ENCODE measurements at regions not wholly inside any gene's neighbourhood (a gene's known extent, or its start where the extent isn't known, plus 50 kb on each side); places are given as distances from the start of the nearest gene placed in this dataset.

GRCh38 chr9:79362100-79363081 is 209.4 kb upstream of the TLE4 start:
- Histone ChIP-seq H3K27ac (ENCODE audit: low read depth, low read length, poor library complexity, severe bottlenecking) (no peak overlapping the region), H3K9me3 (ENCODE audit: low read depth, low read length, poor library complexity, severe bottlenecking) (no peaks in the 10 kb centered on the region), H3K27me3 (replicated peaks; ENCODE audit: insufficient read depth, low read depth, low read length, poor library complexity) (peaks cover 75% of the 10 kb centered on the region), H3K4me3 (ENCODE audit: low read depth, low read length, poor library complexity, severe bottlenecking) (no peak overlapping the region), H3K36me3 (ENCODE audit: insufficient read depth, low read length, poor library complexity, severe bottlenecking) (no peaks in the 10 kb centered on the region), H3K4me1 (ENCODE audit: insufficient read depth, low read length, poor library complexity, severe bottlenecking) (no peaks in the 10 kb centered on the region)
- intact Hi-C loops (cut with micrococcal nuclease; ENCODE audit: unreplicated experiment), result no loop called here
- POLR2A ChIA-PET (ENCODE audit: low non-redundant PET), result no interaction called here
- no TSS peak for BruUV-seq (replicated peaks)
- CTCF ChIA-PET, result no interaction called here
- DNase-seq (ENCODE audit: low spot score), result no peak
- TF ChIP-seq CTCF (conservative IDR thresholded peaks at IDR 0.05; ENCODE audit: low read depth, low read length) (no peak), EZH2 (IDR thresholded peaks at IDR 0.05; ENCODE audit: borderline replicate concordance, low read depth, low read length, poor library complexity, severe bottlenecking) (no peak)

- Histone ChIP-seq H3K27ac (ENCODE audit: low read depth, low read length, poor library complexity, severe bottlenecking) (no peak overlapping the region), H3K4me1 (ENCODE audit: insufficient read depth, low read length, poor library complexity, severe bottlenecking) (no peaks in the 10 kb centered on the region), H3K36me3 (ENCODE audit: insufficient read depth, low read length, poor library complexity, severe bottlenecking) (no peaks in the 10 kb centered on the region), H3K27me3 (replicated peaks; ENCODE audit: insufficient read depth, low read depth, low read length, poor library complexity) (peaks cover 12% of the 10 kb centered on the region), H3K4me3 (ENCODE audit: low read depth, low read length, poor library complexity, severe bottlenecking) (no peak overlapping the region), H3K9me3 (ENCODE audit: low read depth, low read length, poor library complexity, severe bottlenecking) (no peaks in the 10 kb centered on the region)
- POLR2A ChIA-PET (ENCODE audit: low non-redundant PET), result no interaction called here
- DNase-seq (ENCODE audit: low spot score), result no peak
- BruUV-seq (replicated peaks), result no TSS peak
- TF ChIP-seq CTCF (conservative IDR thresholded peaks at IDR 0.05; ENCODE audit: low read depth, low read length), result no peak
- TF ChIP-seq EZH2 (IDR thresholded peaks at IDR 0.05; ENCODE audit: borderline replicate concordance, low read depth, low read length, poor library complexity, severe bottlenecking), result no peak
- CTCF ChIA-PET, result no interaction called here
- intact Hi-C loops (cut with micrococcal nuclease; ENCODE audit: unreplicated experiment), result no loop called here
These were observed 202.1 kb upstream of the TLE4 start for GRCh38 chr9:79369676-79370075.

GRCh38 chr9:79371301-79371700 is 200.5 kb upstream of the TLE4 start:
- Histone ChIP-seq H3K4me3 (ENCODE audit: low read depth, low read length, poor library complexity, severe bottlenecking) (no peak overlapping the region), H3K27me3 (replicated peaks; ENCODE audit: insufficient read depth, low read depth, low read length, poor library complexity) (peaks cover 5% of the 10 kb centered on the region), H3K36me3 (ENCODE audit: insufficient read depth, low read length, poor library complexity, severe bottlenecking) (no peaks in the 10 kb centered on the region), H3K4me1 (ENCODE audit: insufficient read depth, low read length, poor library complexity, severe bottlenecking) (no peaks in the 10 kb centered on the region), H3K27ac (ENCODE audit: low read depth, low read length, poor library complexity, severe bottlenecking) (no peak overlapping the region), H3K9me3 (ENCODE audit: low read depth, low read length, poor library complexity, severe bottlenecking) (no peaks in the 10 kb centered on the region)
- TF ChIP-seq CTCF (conservative IDR thresholded peaks at IDR 0.05; ENCODE audit: low read depth, low read length) (no peak), EZH2 (IDR thresholded peaks at IDR 0.05; ENCODE audit: borderline replicate concordance, low read depth, low read length, poor library complexity, severe bottlenecking) (no peak)
- ChIA-PET POLR2A (ENCODE audit: low non-redundant PET) (no interaction called here), CTCF (no interaction called here)
- DNase-seq (ENCODE audit: low spot score), result no peak
- no TSS peak for BruUV-seq (replicated peaks)
- intact Hi-C loops (cut with micrococcal nuclease; ENCODE audit: unreplicated experiment), result no loop called here

All from A673 (cell line).